Liver (tissue), 8 donors: ENCODE measurements at regions not wholly inside any gene's neighbourhood (a gene's known extent, or its start where the extent isn't known, plus 50 kb on each side); places are given as distances from the start of the nearest gene placed in this dataset.

Experiments
- DNase-seq: peaks from one replicate; pipeline ENCODE4 v3.0.0-alpha.2; 2017; ENCODE audit warnings: low spot score
- H3K27ac ChIP-seq, 2 donors: one replicate each; pipeline ENCODE4 v1.7.0; 2013; ENCODE audit warnings: inconsistent platforms in 2 of 2, low read length in 2 of 2, control low read depth in 1 of 2, low read depth in 1 of 2, mild to moderate bottlenecking in 1 of 2
- H3K27me3 ChIP-seq, 4 donors: one replicate each; pipeline versions ENCODE4 v1.6.1 to v1.7.0; 2013; ENCODE audit warnings: low read length in 3 of 4, inconsistent platforms in 1 of 4, mild to moderate bottlenecking in 1 of 4, moderate library complexity in 1 of 4; ENCODE audit not compliant: control insufficient read depth in 4 of 4, insufficient read depth in 4 of 4
- H3K36me3 ChIP-seq, 4 donors: one replicate each; pipeline versions ENCODE4 v1.6.1 to v1.7.0; 2013; ENCODE audit warnings: low read length in 3 of 4, mild to moderate bottlenecking in 3 of 4, low read depth in 1 of 4, moderate library complexity in 1 of 4; ENCODE audit not compliant: control insufficient read depth in 4 of 4, insufficient read depth in 3 of 4
- H3K4me1 ChIP-seq, 4 donors: one replicate each; pipeline versions ENCODE4 v1.6.1 to v1.7.0; 2013; ENCODE audit warnings: low read length in 3 of 4, mild to moderate bottlenecking in 3 of 4, moderate library complexity in 1 of 4; ENCODE audit not compliant: control insufficient read depth in 4 of 4, insufficient read depth in 4 of 4
- H3K4me3 ChIP-seq, 3 donors: one replicate each; pipeline versions ENCODE4 v1.6.1 to v1.7.0; 2013; ENCODE audit warnings: low read length in 3 of 3, control low read depth in 1 of 3, low read depth in 1 of 3, mild to moderate bottlenecking in 1 of 3
- H3K9ac ChIP-seq, 2 donors: one replicate each; pipeline ENCODE4 v1.7.0; 2013; ENCODE audit warnings: low read length in 2 of 2, mild to moderate bottlenecking in 2 of 2, moderate library complexity in 2 of 2, control low read depth in 1 of 2, low read depth in 1 of 2
- H3K9me3 ChIP-seq, 4 donors: one replicate each; pipeline versions ENCODE4 v1.6.1 to v1.7.0; 2013; ENCODE audit warnings: low read length in 3 of 4; ENCODE audit not compliant: control insufficient read depth in 4 of 4
- EGR1 ChIP-seq, 2 donors: IDR thresholded peaks; 2 replicates each; pipeline ENCODE4 v1.6.1; 2016 to 2018; ENCODE audit warnings: antibody characterized with exemption in 2 of 2, low read depth in 2 of 2
- FOXA1 ChIP-seq: IDR thresholded peaks from 2 replicates; pipeline ENCODE4 v1.6.1; 2016; ENCODE audit warnings: antibody characterized with exemption
- FOXA2 ChIP-seq: IDR thresholded peaks from 2 replicates; pipeline ENCODE4 v1.6.1; 2016; ENCODE audit warnings: antibody characterized with exemption
- GABPA ChIP-seq, 2 donors: IDR thresholded peaks in 1 of 2; conservative IDR thresholded peaks in 1 of 2; 2 replicates each; pipeline ENCODE4 v1.6.1; 2016; ENCODE audit warnings: antibody characterized with exemption in 2 of 2, mild to moderate bottlenecking in 1 of 2, moderate library complexity in 1 of 2
- HNF4A ChIP-seq, 2 donors: conservative IDR thresholded peaks; 2 replicates each; pipeline ENCODE4 v1.6.1; 2016; ENCODE audit warnings: antibody characterized with exemption in 2 of 2, mild to moderate bottlenecking in 2 of 2
- HNF4G ChIP-seq: IDR thresholded peaks from 2 replicates; pipeline ENCODE4 v1.6.1; 2016; ENCODE audit warnings: antibody characterized with exemption
- JUND ChIP-seq, 2 donors: IDR thresholded peaks; 2 replicates each; pipeline ENCODE4 v1.6.1; 2016; ENCODE audit warnings: antibody characterized with exemption in 2 of 2
- NR2F2 ChIP-seq: IDR thresholded peaks from 2 replicates; pipeline ENCODE4 v1.6.1; 2016; ENCODE audit warnings: antibody characterized with exemption
- RAD21 ChIP-seq, 2 donors: IDR thresholded peaks; 2 replicates each; pipeline ENCODE4 v1.6.1; 2016; ENCODE audit warnings: antibody characterized with exemption in 2 of 2, mild to moderate bottlenecking in 2 of 2
- RXRA ChIP-seq, 2 donors: IDR thresholded peaks; 2 replicates each; pipeline ENCODE4 v1.6.1; 2017 to 2018; ENCODE audit warnings: antibody characterized with exemption in 2 of 2, mild to moderate bottlenecking in 1 of 2
- SP1 ChIP-seq: IDR thresholded peaks from 2 replicates; pipeline ENCODE4 v1.6.1; 2018; ENCODE audit warnings: antibody characterized with exemption, mild to moderate bottlenecking
- TAF1 ChIP-seq: conservative IDR thresholded peaks from 2 replicates; pipeline ENCODE4 v1.6.1; 2016; ENCODE audit warnings: antibody characterized with exemption, mild to moderate bottlenecking
- YY1 ChIP-seq: IDR thresholded peaks from 2 replicates; pipeline ENCODE4 v1.6.1; 2016; ENCODE audit warnings: antibody characterized with exemption, mild to moderate bottlenecking
- WGBS: extraction: QIAGEN DNeasy Blood & Tissue Kit; methylation state at CpG from one replicate; pipeline ENCODE4 v1.1.7; 2013; 5-methylcytosine and 5-hydroxymethylcytosine counted together
- TF ChIP-seq, protein P1 (sequence below): IDR thresholded peaks from 2 replicates; pipeline ENCODE4 v1.6.1; 2016; ENCODE audit warnings: antibody characterized with exemption, mild to moderate bottlenecking
- TF ChIP-seq, protein P2 (sequence below): IDR thresholded peaks from 2 replicates; pipeline ENCODE4 v1.6.1; 2016; ENCODE audit warnings: antibody characterized with exemption
- TF ChIP-seq, protein P3 (sequence below): IDR thresholded peaks from 2 replicates; pipeline ENCODE4 v1.6.1; 2016; ENCODE audit warnings: antibody characterized with exemption
- TF ChIP-seq, protein P4 (sequence below): fragments of 150-350 bp; IDR thresholded peaks from 2 replicates; pipeline ENCODE4 v1.5.1; 2017; ENCODE audit warnings: improper control_type of control experiment, low read depth, low read length; ENCODE audit not compliant: missing input control
- TF ChIP-seq, protein P5 (sequence below): IDR thresholded peaks from 2 replicates; pipeline ENCODE4 v1.6.1; 2016; ENCODE audit warnings: antibody characterized with exemption
- donor health status: healthy.
- donor health status: healthy.
- donor health status: healthy.
- donor health status: healthy.
- donor health status: healthy.

DNA sequence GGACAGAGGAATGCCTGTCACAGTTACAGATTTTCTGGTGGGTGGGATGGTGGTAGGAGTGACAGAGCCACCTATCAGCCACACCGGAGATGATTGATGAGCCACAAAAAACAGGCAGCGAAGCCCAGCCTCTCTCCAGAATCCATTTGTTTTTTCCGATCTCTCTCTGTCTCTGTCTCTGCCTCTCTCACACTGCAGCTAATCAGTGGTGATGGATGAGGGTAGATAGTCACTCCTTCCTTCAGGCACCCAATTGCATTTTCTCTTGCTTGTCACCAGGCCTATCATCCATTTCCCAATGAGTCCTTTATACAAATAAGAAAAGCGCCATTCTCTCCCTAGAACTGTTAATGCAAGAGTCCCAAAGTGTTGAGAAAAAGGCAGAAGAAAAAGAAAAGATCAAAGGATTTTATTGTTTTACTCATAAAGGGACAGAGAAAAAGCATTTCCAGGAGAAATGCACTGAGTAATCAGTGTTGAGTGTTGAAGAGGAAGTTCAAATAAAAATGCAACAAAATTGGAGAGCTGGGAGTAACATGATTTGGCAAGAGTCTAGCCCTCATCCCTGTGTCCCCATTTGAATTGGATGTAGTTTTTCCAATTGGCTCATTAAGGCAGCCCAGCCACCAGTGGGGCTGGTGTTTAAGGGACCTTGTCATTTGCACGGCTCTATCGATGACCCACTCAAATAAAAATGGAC is 1089.3 kb downstream of the TUSC7 start:
- Histone ChIP-seq H3K36me3 (no peaks in the 10 kb centered on the region), H3K27me3 (no peaks in the 10 kb centered on the region), H3K9ac (no peak overlapping the region), H3K4me3 (no peak overlapping the region), H3K4me1 (no peaks in the 10 kb centered on the region), H3K27ac (no peak overlapping the region), H3K9me3 (no peaks in the 10 kb centered on the region)
- TF ChIP-seq HNF4A (conservative IDR thresholded peaks at IDR 0.05), result no peak
- TF ChIP-seq, protein P1, sequence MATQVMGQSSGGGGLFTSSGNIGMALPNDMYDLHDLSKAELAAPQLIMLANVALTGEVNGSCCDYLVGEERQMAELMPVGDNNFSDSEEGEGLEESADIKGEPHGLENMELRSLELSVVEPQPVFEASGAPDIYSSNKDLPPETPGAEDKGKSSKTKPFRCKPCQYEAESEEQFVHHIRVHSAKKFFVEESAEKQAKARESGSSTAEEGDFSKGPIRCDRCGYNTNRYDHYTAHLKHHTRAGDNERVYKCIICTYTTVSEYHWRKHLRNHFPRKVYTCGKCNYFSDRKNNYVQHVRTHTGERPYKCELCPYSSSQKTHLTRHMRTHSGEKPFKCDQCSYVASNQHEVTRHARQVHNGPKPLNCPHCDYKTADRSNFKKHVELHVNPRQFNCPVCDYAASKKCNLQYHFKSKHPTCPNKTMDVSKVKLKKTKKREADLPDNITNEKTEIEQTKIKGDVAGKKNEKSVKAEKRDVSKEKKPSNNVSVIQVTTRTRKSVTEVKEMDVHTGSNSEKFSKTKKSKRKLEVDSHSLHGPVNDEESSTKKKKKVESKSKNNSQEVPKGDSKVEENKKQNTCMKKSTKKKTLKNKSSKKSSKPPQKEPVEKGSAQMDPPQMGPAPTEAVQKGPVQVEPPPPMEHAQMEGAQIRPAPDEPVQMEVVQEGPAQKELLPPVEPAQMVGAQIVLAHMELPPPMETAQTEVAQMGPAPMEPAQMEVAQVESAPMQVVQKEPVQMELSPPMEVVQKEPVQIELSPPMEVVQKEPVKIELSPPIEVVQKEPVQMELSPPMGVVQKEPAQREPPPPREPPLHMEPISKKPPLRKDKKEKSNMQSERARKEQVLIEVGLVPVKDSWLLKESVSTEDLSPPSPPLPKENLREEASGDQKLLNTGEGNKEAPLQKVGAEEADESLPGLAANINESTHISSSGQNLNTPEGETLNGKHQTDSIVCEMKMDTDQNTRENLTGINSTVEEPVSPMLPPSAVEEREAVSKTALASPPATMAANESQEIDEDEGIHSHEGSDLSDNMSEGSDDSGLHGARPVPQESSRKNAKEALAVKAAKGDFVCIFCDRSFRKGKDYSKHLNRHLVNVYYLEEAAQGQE, result no peak
- no peak for TF ChIP-seq HNF4G
- TF ChIP-seq, protein P2, sequence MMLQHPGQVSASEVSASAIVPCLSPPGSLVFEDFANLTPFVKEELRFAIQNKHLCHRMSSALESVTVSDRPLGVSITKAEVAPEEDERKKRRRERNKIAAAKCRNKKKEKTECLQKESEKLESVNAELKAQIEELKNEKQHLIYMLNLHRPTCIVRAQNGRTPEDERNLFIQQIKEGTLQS, result no peak
- no peak for TF ChIP-seq FOXA1
- TF ChIP-seq, protein P3, sequence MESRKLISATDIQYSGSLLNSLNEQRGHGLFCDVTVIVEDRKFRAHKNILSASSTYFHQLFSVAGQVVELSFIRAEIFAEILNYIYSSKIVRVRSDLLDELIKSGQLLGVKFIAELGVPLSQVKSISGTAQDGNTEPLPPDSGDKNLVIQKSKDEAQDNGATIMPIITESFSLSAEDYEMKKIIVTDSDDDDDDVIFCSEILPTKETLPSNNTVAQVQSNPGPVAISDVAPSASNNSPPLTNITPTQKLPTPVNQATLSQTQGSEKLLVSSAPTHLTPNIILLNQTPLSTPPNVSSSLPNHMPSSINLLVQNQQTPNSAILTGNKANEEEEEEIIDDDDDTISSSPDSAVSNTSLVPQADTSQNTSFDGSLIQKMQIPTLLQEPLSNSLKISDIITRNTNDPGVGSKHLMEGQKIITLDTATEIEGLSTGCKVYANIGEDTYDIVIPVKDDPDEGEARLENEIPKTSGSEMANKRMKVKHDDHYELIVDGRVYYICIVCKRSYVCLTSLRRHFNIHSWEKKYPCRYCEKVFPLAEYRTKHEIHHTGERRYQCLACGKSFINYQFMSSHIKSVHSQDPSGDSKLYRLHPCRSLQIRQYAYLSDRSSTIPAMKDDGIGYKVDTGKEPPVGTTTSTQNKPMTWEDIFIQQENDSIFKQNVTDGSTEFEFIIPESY, result no peak
- no peak for TF ChIP-seq YY1
- TF ChIP-seq SP1, result no peak
- no peak for TF ChIP-seq FOXA2
- TF ChIP-seq RAD21 (IDR thresholded peaks at IDR 0.05), result no peak
- no peak for TF ChIP-seq NR2F2
- TF ChIP-seq EGR1 (IDR thresholded peaks at IDR 0.05; ENCODE audit: low read depth in 2 of 2), result no peak
- no peak for TF ChIP-seq GABPA (IDR thresholded peaks at IDR 0.05 in 1 of 2, conservative IDR thresholded peaks at IDR 0.05 in 1 of 2)
- TF ChIP-seq, protein P4, sequence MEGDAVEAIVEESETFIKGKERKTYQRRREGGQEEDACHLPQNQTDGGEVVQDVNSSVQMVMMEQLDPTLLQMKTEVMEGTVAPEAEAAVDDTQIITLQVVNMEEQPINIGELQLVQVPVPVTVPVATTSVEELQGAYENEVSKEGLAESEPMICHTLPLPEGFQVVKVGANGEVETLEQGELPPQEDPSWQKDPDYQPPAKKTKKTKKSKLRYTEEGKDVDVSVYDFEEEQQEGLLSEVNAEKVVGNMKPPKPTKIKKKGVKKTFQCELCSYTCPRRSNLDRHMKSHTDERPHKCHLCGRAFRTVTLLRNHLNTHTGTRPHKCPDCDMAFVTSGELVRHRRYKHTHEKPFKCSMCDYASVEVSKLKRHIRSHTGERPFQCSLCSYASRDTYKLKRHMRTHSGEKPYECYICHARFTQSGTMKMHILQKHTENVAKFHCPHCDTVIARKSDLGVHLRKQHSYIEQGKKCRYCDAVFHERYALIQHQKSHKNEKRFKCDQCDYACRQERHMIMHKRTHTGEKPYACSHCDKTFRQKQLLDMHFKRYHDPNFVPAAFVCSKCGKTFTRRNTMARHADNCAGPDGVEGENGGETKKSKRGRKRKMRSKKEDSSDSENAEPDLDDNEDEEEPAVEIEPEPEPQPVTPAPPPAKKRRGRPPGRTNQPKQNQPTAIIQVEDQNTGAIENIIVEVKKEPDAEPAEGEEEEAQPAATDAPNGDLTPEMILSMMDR, result no peak
- TF ChIP-seq JUND (IDR thresholded peaks at IDR 0.05), result no peak
- no peak for TF ChIP-seq RXRA (IDR thresholded peaks at IDR 0.05)
- TF ChIP-seq, protein P5, sequence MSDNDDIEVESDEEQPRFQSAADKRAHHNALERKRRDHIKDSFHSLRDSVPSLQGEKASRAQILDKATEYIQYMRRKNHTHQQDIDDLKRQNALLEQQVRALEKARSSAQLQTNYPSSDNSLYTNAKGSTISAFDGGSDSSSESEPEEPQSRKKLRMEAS, result no peak
- no peak for TF ChIP-seq TAF1
- 75% methylated on average over 6 of the region's 6 CpGs for WGBS
- DNase-seq, result no peak
